ENCODE measurements at regions not wholly inside any gene's neighbourhood (a gene's known extent, or its start where the extent isn't known, plus 50 kb on each side); places are given as distances from the start of the nearest gene placed in this dataset.
"Not testable (repeated sequence)": the region's sequence is repeated elsewhere in the genome, so short reads cannot be mapped to it uniquely, and the experiment has no call there.

DNA sequence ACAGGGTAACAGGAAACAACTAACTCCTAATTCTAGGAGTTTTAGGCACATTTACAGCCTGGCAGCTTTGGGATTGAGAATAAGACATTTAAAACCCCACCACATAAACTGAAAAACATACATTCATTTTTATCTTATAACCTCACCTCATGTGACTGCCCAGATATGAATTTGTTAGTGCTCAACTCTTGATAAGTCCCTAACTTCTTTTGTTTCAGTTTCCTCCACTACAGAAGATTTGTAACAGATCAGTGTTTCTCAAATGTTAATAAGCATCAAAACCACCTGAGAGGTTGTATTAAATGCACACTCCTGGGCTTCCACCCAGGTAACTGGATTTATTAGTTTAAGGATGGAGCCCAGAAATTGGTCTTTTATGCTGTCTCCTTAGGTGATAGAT, 190.1 kb upstream of the ARID1B start:
- ATAC-seq (ENCODE audit: low read depth) (no peak), DNase-seq (ENCODE audit: low spot score) (no peak)
- no peak overlapping the region for H3K27ac ChIP-seq (ENCODE audit: poor library complexity, severe bottlenecking)
- TF ChIP-seq, protein P1, sequence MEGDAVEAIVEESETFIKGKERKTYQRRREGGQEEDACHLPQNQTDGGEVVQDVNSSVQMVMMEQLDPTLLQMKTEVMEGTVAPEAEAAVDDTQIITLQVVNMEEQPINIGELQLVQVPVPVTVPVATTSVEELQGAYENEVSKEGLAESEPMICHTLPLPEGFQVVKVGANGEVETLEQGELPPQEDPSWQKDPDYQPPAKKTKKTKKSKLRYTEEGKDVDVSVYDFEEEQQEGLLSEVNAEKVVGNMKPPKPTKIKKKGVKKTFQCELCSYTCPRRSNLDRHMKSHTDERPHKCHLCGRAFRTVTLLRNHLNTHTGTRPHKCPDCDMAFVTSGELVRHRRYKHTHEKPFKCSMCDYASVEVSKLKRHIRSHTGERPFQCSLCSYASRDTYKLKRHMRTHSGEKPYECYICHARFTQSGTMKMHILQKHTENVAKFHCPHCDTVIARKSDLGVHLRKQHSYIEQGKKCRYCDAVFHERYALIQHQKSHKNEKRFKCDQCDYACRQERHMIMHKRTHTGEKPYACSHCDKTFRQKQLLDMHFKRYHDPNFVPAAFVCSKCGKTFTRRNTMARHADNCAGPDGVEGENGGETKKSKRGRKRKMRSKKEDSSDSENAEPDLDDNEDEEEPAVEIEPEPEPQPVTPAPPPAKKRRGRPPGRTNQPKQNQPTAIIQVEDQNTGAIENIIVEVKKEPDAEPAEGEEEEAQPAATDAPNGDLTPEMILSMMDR (IDR thresholded peaks at IDR 0.05; ENCODE audit: poor library complexity, severe bottlenecking) = no peak
- H3K27me3 ChIP-seq (ENCODE audit: insufficient read depth, poor library complexity, severe bottlenecking) = no peaks in the 10 kb centered on the region
- no peak overlapping the region for H3K4me3 ChIP-seq (ENCODE audit: severe bottlenecking)
- no peaks in the 10 kb centered on the region for H3K36me3 ChIP-seq (ENCODE audit: low read depth)
- no peaks in the 10 kb centered on the region for H3K9me3 ChIP-seq (ENCODE audit: severe bottlenecking)
- H3K4me1 ChIP-seq (ENCODE audit: insufficient read depth, poor library complexity, severe bottlenecking) = peaks cover 9% of the 10 kb centered on the region

DNA sequence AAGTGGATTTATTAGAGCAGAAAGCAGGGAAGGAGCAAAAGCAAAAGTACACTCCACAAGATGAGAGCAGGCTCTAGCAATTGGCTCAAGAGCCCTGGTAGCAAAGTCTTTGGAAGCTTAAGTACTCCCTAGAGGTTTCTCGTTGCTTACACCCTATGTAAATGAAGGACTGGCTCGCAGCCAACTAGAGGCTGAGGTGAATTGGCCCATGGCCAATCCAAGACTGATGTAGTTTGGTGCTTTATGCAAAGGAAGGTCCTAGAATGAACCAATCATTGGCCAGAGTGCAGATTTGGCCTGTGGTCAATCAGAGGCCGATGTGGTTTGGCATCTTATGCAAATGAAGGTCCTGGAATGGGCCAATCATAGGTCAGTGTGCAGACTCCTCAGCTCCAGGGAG, 191.3 kb upstream of the ARID1B start:
- Histone ChIP-seq H3K36me3 (ENCODE audit: low read depth) (no peaks in the 10 kb centered on the region), H3K27me3 (ENCODE audit: insufficient read depth, poor library complexity, severe bottlenecking) (no peaks in the 10 kb centered on the region), H3K4me3 (ENCODE audit: severe bottlenecking) (no peak overlapping the region), H3K9me3 (ENCODE audit: severe bottlenecking) (no peaks in the 10 kb centered on the region), H3K4me1 (ENCODE audit: insufficient read depth, poor library complexity, severe bottlenecking) (peaks cover 9% of the 10 kb centered on the region), H3K27ac (ENCODE audit: poor library complexity, severe bottlenecking) (no peak overlapping the region)
- TF ChIP-seq, protein P1 (IDR thresholded peaks at IDR 0.05; ENCODE audit: poor library complexity, severe bottlenecking) = no peak
- no peak for ATAC-seq (ENCODE audit: low read depth)
- DNase-seq (ENCODE audit: low spot score) = no peak

DNA sequence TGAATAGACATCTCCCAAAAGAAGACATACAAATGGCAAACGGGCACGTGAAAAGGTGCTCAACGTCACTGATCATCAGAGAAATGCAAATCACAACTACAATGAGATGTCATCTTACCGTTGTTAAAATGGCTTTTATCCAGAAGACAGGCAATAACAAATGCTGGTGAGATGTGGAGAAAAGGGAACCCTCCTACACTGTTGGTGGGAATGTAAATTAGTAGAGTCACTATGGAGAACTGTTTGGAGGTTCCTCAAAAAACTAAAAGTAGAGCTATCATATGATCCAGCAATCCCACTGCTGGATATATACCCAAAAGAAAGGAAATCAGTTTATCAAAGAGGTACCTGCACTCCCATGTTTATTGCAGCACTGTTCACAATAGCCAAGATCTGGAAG, 193.1 kb upstream of the ARID1B start:
- H3K27ac ChIP-seq (ENCODE audit: poor library complexity, severe bottlenecking); H3K4me3 ChIP-seq (ENCODE audit: severe bottlenecking); ATAC-seq (ENCODE audit: low read depth); H3K4me1 ChIP-seq (ENCODE audit: insufficient read depth, poor library complexity, severe bottlenecking); H3K36me3 ChIP-seq (ENCODE audit: low read depth); H3K27me3 ChIP-seq (ENCODE audit: insufficient read depth, poor library complexity, severe bottlenecking); H3K9me3 ChIP-seq (ENCODE audit: severe bottlenecking); DNase-seq (ENCODE audit: low spot score): not testable (repeated sequence)

DNA sequence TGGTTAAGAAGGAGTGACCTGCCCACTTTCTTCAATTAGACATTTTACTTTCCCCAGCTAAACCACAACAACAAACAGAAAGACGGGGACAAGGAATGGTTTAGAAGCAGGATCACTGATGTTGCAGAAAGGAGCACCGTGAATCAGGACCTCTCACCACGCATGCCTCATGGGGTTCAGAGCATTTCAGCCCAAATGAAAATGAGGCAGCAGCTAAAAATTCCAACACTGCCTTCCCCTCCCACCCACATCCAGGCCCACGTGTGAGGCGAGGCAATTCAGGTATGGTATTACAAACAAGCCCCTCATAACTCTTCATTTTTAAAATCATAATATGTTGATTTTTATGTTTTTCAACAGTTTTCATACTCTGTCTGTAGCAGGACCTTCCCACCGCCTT, 194.1 kb upstream of the ARID1B start:
- DNase-seq (ENCODE audit: low spot score) (no peak), ATAC-seq (ENCODE audit: low read depth) (no peak)
- peaks cover 4% of the 10 kb centered on the region for H3K9me3 ChIP-seq (ENCODE audit: severe bottlenecking)
- no peaks in the 10 kb centered on the region for H3K27me3 ChIP-seq (ENCODE audit: insufficient read depth, poor library complexity, severe bottlenecking)
- TF ChIP-seq, protein P1 (IDR thresholded peaks at IDR 0.05; ENCODE audit: poor library complexity, severe bottlenecking) = no peak
- H3K36me3 ChIP-seq (ENCODE audit: low read depth) = no peaks in the 10 kb centered on the region
- peaks cover 9% of the 10 kb centered on the region for H3K4me1 ChIP-seq (ENCODE audit: insufficient read depth, poor library complexity, severe bottlenecking)
- H3K27ac ChIP-seq (ENCODE audit: poor library complexity, severe bottlenecking) = no peak overlapping the region
- no peak overlapping the region for H3K4me3 ChIP-seq (ENCODE audit: severe bottlenecking)

DNA sequence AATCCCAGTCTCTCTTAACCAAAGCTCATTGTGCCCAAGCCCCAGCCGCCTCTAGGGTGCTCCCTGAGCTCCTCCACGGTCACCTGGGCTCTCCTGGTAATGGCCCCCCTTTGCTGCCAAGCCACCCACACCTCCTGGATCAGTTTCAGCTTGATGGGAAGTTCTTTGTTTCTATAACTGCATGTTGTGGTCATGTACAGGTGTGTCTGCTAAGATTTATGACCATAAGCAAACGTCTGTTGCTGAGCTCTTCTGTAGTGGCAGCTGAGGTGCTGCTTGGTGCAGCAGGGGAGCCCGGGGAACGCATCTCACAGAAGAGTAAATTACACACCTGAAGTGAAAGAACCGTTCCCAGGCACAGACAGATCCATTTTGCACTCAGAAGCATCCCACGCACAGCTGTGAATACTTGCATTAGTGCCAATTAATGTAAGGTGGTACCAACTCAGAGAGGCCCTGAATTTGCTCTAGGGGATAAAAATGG, 194.6 kb upstream of the ARID1B start:
- Histone ChIP-seq H3K36me3 (ENCODE audit: low read depth) (no peaks in the 10 kb centered on the region), H3K4me3 (ENCODE audit: severe bottlenecking) (no peak overlapping the region), H3K27ac (ENCODE audit: poor library complexity, severe bottlenecking) (no peak overlapping the region), H3K4me1 (ENCODE audit: insufficient read depth, poor library complexity, severe bottlenecking) (peaks cover 5% of the 10 kb centered on the region), H3K9me3 (ENCODE audit: severe bottlenecking) (peaks cover 9% of the 10 kb centered on the region), H3K27me3 (ENCODE audit: insufficient read depth, poor library complexity, severe bottlenecking) (no peaks in the 10 kb centered on the region)
- TF ChIP-seq, protein P1 (IDR thresholded peaks at IDR 0.05; ENCODE audit: poor library complexity, severe bottlenecking) = no peak
- DNase-seq (ENCODE audit: low spot score) (no peak), ATAC-seq (ENCODE audit: low read depth) (no peak)

Measured in RWPE2 (cell line).